OCI-LY7 (cell line): ENCODE measurements at regions not wholly inside any gene's neighbourhood (a gene's known extent, or its start where the extent isn't known, plus 50 kb on each side); places are given as distances from the start of the nearest gene placed in this dataset.

Experiments
- CTCF ChIP-seq: fragments of 200-600 bp; sonication (generic); conservative IDR thresholded peaks from 2 replicates; pipeline ENCODE4 v1.5.1; 2014; ENCODE audit warnings: mild to moderate bottlenecking, antibody characterized with exemption, low read length, moderate library complexity, mixed read lengths
- EZH2phosphoT487 ChIP-seq: fragments of 200-600 bp; sonication (generic); IDR thresholded peaks from 2 replicates; pipeline ENCODE4 v1.6.1; 2018; ENCODE audit warnings: low read depth, borderline replicate concordance, mild to moderate bottlenecking, mixed run types, antibody characterized with exemption, low read length, moderate library complexity, mixed read lengths

- TF ChIP-seq CTCF (no peak), EZH2phosphoT487 (no peak)
Measured at GRCh38 chr12:124703856-124704255, 136.4 kb upstream of the NCOR2 start.
